ENCODE measurements at regions not wholly inside any gene's neighbourhood (a gene's known extent, or its start where the extent isn't known, plus 50 kb on each side); places are given as distances from the start of the nearest gene placed in this dataset.

GRCh38 chr7:13542451-13542850 lies 447.0 kb downstream of the ETV1 start:
- H4K20me1 ChIP-seq (replicated peaks; ENCODE audit: control insufficient read depth, extremely low read depth, insufficient read depth, low read length) = no peaks in the 10 kb centered on the region
- DNase-seq (ENCODE audit: low read depth, low spot score) (no peak), FAIRE-seq (no peak)
- BruUV-seq (replicated peaks) = no TSS peak
- ChIA-PET CTCF (no interaction called here), POLR2A (no interaction called here)
- H3K9me3 ChIP-seq (replicated peaks; ENCODE audit: control insufficient read depth, insufficient read depth, low read length) = no peaks in the 10 kb centered on the region
- no peak overlapping the region for H3K4me2 ChIP-seq (ENCODE audit: insufficient read depth, low read length)
- no peak overlapping the region for H3K4me3 ChIP-seq (replicated peaks in 1 of 3; ENCODE audit: insufficient read depth in 1 of 3, low read depth in 1 of 3, low read length in 3 of 3)
- H3K9me1 ChIP-seq (replicated peaks; ENCODE audit: control insufficient read depth, extremely low read depth, insufficient read depth, low read length) = no peaks in the 10 kb centered on the region
- dilution Hi-C loops (cut with MboI; ENCODE audit: extremely low pct_ligation_motif_present, low sequenced_read_pairs) (no loop called here), intact Hi-C loops (cut with micrococcal nuclease) (no loop called here)
- no peaks in the 10 kb centered on the region for H3K36me3 ChIP-seq (ENCODE audit: control insufficient read depth in 2 of 2, extremely low read depth in 1 of 2, insufficient read depth in 2 of 2, low read length in 2 of 2)
- H3K4me1 ChIP-seq (ENCODE audit: control insufficient read depth, extremely low read depth, insufficient read depth, low read length) = no peaks in the 10 kb centered on the region
- TF ChIP-seq MAX (IDR thresholded peaks at IDR 0.05; ENCODE audit: insufficient read depth, insufficient read length) (no peak), GATA2 (IDR thresholded peaks at IDR 0.05; ENCODE audit: insufficient read depth, insufficient read length, low read depth, low read length) (no peak), FOS (IDR thresholded peaks at IDR 0.05; ENCODE audit: borderline replicate concordance, insufficient read depth, low read length) (no peak), CTCF (IDR thresholded peaks at IDR 0.05; ENCODE audit: extremely low read depth in 1 of 2, insufficient read depth in 1 of 2, low read depth in 1 of 2, low read length in 2 of 2) (no peak), JUN (IDR thresholded peaks at IDR 0.05; ENCODE audit: borderline replicate concordance, insufficient read depth, insufficient read length, low read depth) (no peak), MYC (IDR thresholded peaks at IDR 0.05; ENCODE audit: low read depth, low read length) (no peak), POLR2A (IDR thresholded peaks at IDR 0.05; ENCODE audit: low read depth, low read length) (no peak), POLR2AphosphoS5 (IDR thresholded peaks at IDR 0.05; ENCODE audit: insufficient read depth, low read depth, low read length) (no peak), EZH2 (IDR thresholded peaks at IDR 0.05; ENCODE audit: borderline replicate concordance, low read depth, low read length, severe bottlenecking) (no peak)
- no peaks in the 10 kb centered on the region for H3K79me2 ChIP-seq (ENCODE audit: control insufficient read depth, insufficient read depth, low read length)
- no peaks in the 10 kb centered on the region for H3K27me3 ChIP-seq (ENCODE audit: control insufficient read depth in 2 of 2, insufficient read depth in 2 of 2, low read length in 2 of 2)
- H3K9ac ChIP-seq (replicated peaks; ENCODE audit: extremely low read depth, insufficient read depth, low read length) = no peak overlapping the region
- H3K27ac ChIP-seq (ENCODE audit: insufficient read depth, low read depth, low read length) = no peak overlapping the region
- no peak overlapping the region for H2AFZ ChIP-seq (ENCODE audit: low read depth, low read length)

Measured in endothelial cell of umbilical vein (primary cell).